GM13976 (cell line): ENCODE measurements at regions not wholly inside any gene's neighbourhood (a gene's known extent, or its start where the extent isn't known, plus 50 kb on each side); places are given as distances from the start of the nearest gene placed in this dataset.

Experiments used
- DNase-seq: peaks from one replicate; pipeline ENCODE4 v3.0.0; 2012; ENCODE audit warnings: low spot score
- in situ Hi-C: fragments of 300-500 bp; cut with MboI; formaldehyde crosslinking; loops from one replicate; pipeline ENCODE4 v1.12.0; 2022; ENCODE audit warnings: low sequenced_read_pairs, mixed read lengths, inconsistent platforms; ENCODE audit not compliant: unreplicated experiment
- TF ChIP-seq, protein P1 (sequence below): IDR thresholded peaks from 2 replicates; pipeline ENCODE4 v1.5.1; 2012; ENCODE audit warnings: borderline replicate concordance, mild to moderate bottlenecking; ENCODE audit not compliant: insufficient read depth; ENCODE audit errors: extremely low read depth, missing control alignments, control extremely low read depth

DNA sequence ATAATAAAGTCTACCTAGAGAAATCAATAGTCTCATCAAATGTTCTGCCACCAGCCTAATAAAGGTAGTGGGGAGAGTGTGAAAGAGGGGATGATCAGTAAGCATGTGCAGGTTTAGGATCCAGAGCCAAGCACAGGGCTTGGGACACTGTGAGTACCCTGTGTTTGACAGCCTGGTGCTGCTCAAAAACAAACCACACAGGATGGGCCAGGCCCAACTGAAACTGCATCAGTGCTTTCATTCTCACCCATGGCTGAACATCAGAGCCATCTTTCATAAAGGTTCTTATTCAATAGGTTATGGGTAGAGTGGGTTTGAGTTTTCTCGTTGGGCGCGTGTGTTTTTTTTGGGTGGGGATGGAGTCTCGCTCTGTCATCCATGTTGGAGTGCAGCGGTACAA, 87.3 kb upstream of the NHSL1 start:
- TF ChIP-seq, protein P1, sequence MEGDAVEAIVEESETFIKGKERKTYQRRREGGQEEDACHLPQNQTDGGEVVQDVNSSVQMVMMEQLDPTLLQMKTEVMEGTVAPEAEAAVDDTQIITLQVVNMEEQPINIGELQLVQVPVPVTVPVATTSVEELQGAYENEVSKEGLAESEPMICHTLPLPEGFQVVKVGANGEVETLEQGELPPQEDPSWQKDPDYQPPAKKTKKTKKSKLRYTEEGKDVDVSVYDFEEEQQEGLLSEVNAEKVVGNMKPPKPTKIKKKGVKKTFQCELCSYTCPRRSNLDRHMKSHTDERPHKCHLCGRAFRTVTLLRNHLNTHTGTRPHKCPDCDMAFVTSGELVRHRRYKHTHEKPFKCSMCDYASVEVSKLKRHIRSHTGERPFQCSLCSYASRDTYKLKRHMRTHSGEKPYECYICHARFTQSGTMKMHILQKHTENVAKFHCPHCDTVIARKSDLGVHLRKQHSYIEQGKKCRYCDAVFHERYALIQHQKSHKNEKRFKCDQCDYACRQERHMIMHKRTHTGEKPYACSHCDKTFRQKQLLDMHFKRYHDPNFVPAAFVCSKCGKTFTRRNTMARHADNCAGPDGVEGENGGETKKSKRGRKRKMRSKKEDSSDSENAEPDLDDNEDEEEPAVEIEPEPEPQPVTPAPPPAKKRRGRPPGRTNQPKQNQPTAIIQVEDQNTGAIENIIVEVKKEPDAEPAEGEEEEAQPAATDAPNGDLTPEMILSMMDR, result no peak
- DNase-seq, result no peak
- in situ Hi-C loops, result loop anchor here (5.0 kb wide), 1 partner anchor 176 kb away; no protein-coding TSS in a partner anchor

GRCh38 chr6:138588805-138589434, 89.6 kb upstream of the NHSL1 start:
- in situ Hi-C loops, result loop anchor here (5.0 kb wide), 1 partner anchor 173 kb away; no protein-coding TSS in a partner anchor
- DNase-seq, result peak; percentile 70
- TF ChIP-seq, protein P1, result peak; percentile 91

GRCh38 chr6:138590796-138591709, 91.8 kb upstream of the NHSL1 start:
- peak; percentile 63 for DNase-seq
- in situ Hi-C loops, result no loop called here
- TF ChIP-seq, protein P1, result peak; percentile 76

DNA sequence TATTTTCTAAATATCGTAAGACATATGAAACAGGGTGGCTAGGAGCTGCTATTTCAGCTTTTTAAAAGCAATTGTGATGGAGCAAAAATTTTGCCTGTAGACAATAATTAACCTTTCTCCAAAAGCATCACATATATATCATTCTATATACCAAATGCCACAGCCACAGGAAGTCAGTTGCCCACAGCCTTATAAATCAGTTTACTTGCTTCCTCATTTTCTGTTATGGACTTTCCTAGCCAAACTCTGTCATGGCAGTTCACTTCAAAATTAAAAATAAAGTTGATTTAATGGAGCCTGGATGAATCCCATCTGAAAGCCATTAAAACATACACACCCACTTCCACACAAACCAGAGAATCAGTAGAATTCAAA, 93.4 kb upstream of the NHSL1 start:
- DNase-seq, result no peak
- TF ChIP-seq, protein P1, result no peak
- in situ Hi-C loops, result no loop called here

DNA sequence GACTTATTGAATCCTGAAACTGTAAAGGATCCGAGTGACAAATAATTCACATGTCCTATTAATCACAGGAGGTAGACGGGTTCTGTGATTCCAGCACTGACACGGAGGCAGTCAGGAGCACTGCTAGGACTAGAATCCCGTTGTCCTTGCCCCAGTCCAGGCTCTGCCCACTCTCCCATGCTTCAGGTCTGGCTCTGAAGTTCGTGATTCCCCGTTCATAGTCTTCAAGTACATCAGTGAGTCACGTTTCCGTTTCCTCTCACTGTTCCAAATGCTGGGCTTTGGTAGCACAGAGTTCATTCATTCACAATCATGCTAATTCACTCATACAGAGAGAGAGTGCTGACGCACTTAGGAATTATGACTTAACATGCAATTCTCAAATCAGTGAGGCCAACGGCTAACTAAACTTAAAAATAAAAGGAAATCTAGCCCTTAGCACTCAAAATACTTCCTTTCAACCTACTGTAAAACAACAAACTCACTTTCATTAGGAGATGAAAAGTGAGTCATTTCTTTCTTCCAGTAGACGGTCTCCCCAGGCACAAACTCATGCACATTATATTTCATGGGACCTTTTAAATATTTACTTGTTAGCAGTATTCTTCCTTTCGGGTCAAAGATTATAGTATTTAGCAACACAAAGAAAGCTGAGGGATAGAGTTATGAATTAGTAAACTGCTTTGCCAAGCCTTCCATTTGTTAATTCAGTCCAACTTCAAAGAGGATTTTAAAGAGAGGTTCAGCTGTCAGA, 94.0 kb upstream of the NHSL1 start:
- TF ChIP-seq, protein P1, result no peak
- in situ Hi-C loops, result no loop called here
- DNase-seq, result peak; percentile 54
